Hepatocyte (in vitro differentiated cells): ENCODE measurements at regions not wholly inside any gene's neighbourhood (a gene's known extent, or its start where the extent isn't known, plus 50 kb on each side); places are given as distances from the start of the nearest gene placed in this dataset.

ENCODE experiments used
- EZH2 ChIP-seq: fragments of 200-600 bp; sonication (generic); IDR thresholded peaks from 2 replicates; pipeline ENCODE4 v1.6.1; 2016; ENCODE audit warnings: antibody characterized with exemption, mild to moderate bottlenecking, borderline replicate concordance
- EZH2phosphoT487 ChIP-seq: fragments of 200-600 bp; sonication (generic); IDR thresholded peaks from one replicate; pipeline ENCODE4 v1.6.1; 2018; ENCODE audit warnings: antibody characterized with exemption, mild to moderate bottlenecking, low read depth, moderate library complexity; ENCODE audit not compliant: unreplicated experiment, severe bottlenecking
- TF ChIP-seq, protein P1 (sequence below): fragments of 200-600 bp; sonication (generic); IDR thresholded peaks from 2 replicates; pipeline ENCODE4 v1.5.1; 2016; ENCODE audit warnings: antibody characterized with exemption, mild to moderate bottlenecking; ENCODE audit not compliant: poor library complexity

DNA sequence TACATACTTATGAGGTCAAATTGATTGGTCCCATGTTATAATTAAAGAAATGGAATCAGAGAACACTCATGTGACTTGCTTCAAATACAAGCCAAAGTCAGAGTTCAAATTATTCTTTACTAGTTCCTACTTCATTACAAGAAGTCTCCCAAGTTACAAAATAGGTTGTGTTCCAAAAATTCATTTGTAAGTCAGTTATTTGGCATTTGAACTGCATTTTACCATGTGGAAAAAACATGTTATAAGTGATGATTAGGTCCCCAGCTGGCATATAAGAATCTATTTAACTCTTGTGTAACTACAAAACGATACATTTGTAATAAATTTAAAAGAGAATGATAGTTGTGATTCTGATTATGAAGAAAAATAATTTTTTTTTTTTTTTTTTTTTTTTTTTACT is 124.1 kb downstream of the DISP1 start:
- TF ChIP-seq, protein P1, sequence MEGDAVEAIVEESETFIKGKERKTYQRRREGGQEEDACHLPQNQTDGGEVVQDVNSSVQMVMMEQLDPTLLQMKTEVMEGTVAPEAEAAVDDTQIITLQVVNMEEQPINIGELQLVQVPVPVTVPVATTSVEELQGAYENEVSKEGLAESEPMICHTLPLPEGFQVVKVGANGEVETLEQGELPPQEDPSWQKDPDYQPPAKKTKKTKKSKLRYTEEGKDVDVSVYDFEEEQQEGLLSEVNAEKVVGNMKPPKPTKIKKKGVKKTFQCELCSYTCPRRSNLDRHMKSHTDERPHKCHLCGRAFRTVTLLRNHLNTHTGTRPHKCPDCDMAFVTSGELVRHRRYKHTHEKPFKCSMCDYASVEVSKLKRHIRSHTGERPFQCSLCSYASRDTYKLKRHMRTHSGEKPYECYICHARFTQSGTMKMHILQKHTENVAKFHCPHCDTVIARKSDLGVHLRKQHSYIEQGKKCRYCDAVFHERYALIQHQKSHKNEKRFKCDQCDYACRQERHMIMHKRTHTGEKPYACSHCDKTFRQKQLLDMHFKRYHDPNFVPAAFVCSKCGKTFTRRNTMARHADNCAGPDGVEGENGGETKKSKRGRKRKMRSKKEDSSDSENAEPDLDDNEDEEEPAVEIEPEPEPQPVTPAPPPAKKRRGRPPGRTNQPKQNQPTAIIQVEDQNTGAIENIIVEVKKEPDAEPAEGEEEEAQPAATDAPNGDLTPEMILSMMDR, result no peak
- TF ChIP-seq EZH2 (no peak), EZH2phosphoT487 (no peak)
